Panc1 (cell line): ENCODE measurements at regions not wholly inside any gene's neighbourhood (a gene's known extent, or its start where the extent isn't known, plus 50 kb on each side); places are given as distances from the start of the nearest gene placed in this dataset.

ENCODE experiments used
- CTCF ChIP-seq: fragments of 450-650 bp; IDR thresholded peaks from 2 replicates; pipeline ENCODE4 v1.5.1; 2017; ENCODE audit warnings: mild to moderate bottlenecking
- SIN3A ChIP-seq: IDR thresholded peaks from 2 replicates; pipeline ENCODE4 v1.6.1; 2012; ENCODE audit warnings: low read depth, mild to moderate bottlenecking, low read length, moderate library complexity, borderline replicate concordance; ENCODE audit not compliant: insufficient read depth
- TF ChIP-seq, protein P1 (sequence below), 2 experiments: IDR thresholded peaks; 2 replicates each; pipeline ENCODE4 v1.6.1; 2011 to 2012; ENCODE audit warnings: low read depth in 2 of 2, control low read depth in 1 of 2, low read length in 1 of 2, mild to moderate bottlenecking in 1 of 2, moderate library complexity in 1 of 2; ENCODE audit not compliant: insufficient read depth in 1 of 2

DNA sequence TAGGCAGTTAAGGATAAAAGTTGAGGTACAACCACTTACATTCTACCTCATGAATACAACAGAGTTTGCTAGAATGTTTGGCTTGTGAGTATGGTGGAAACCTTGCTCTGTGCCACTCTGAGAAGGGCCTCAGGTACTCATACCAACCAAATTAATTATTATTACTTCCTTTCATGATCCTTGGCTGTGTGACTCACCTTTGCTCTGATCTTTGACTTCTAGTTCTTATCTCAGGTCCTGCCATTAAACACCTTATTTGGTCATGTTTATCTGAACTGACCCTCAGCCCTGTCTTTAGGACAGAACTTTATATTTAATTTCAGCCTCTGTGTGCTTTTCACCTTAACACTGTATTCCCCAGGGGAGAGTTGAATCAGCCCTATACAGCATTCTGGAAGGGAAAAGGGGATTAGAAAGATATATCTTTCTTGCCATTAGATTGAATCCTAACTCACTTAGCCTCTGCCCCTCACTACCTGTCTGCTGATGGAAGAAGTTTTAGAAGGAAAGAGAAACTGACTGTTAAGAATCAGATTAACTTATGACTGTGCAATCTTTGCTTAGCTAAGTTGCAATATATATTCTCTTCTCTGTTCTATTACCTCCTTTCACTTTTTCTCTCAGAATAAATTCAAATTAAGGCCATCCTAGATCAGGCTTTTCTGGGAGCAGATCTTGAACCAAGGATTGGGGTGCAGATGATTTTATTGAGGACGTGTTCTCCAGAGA is 260.4 kb upstream of the DPYD start:
- TF ChIP-seq CTCF (no peak), SIN3A (no peak)
- TF ChIP-seq, protein P1, sequence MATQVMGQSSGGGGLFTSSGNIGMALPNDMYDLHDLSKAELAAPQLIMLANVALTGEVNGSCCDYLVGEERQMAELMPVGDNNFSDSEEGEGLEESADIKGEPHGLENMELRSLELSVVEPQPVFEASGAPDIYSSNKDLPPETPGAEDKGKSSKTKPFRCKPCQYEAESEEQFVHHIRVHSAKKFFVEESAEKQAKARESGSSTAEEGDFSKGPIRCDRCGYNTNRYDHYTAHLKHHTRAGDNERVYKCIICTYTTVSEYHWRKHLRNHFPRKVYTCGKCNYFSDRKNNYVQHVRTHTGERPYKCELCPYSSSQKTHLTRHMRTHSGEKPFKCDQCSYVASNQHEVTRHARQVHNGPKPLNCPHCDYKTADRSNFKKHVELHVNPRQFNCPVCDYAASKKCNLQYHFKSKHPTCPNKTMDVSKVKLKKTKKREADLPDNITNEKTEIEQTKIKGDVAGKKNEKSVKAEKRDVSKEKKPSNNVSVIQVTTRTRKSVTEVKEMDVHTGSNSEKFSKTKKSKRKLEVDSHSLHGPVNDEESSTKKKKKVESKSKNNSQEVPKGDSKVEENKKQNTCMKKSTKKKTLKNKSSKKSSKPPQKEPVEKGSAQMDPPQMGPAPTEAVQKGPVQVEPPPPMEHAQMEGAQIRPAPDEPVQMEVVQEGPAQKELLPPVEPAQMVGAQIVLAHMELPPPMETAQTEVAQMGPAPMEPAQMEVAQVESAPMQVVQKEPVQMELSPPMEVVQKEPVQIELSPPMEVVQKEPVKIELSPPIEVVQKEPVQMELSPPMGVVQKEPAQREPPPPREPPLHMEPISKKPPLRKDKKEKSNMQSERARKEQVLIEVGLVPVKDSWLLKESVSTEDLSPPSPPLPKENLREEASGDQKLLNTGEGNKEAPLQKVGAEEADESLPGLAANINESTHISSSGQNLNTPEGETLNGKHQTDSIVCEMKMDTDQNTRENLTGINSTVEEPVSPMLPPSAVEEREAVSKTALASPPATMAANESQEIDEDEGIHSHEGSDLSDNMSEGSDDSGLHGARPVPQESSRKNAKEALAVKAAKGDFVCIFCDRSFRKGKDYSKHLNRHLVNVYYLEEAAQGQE (IDR thresholded peaks at IDR 0.05; ENCODE audit: insufficient read depth in 1 of 2, low read depth in 2 of 2, low read length in 1 of 2), result no peak
